ENCODE measurements at regions not wholly inside any gene's neighbourhood (a gene's known extent, or its start where the extent isn't known, plus 50 kb on each side); places are given as distances from the start of the nearest gene placed in this dataset.

- no peak for TF ChIP-seq CTCF (IDR thresholded peaks at IDR 0.05)
- TF ChIP-seq POLR2A (IDR thresholded peaks at IDR 0.05), result no peak
These were observed 111.6 kb downstream of the BBS10 start for GRCh38 chr12:76236640-76237039.

All from lower leg skin (tissue), 3 donors.